Tibial nerve (tissue), 4 donors: ENCODE measurements at regions not wholly inside any gene's neighbourhood (a gene's known extent, or its start where the extent isn't known, plus 50 kb on each side); places are given as distances from the start of the nearest gene placed in this dataset.

Source experiments
- CTCF ChIP-seq, 5 experiments: fragments of 200-600 bp in 3 of 5; fragments of 450-650 bp in 2 of 5; sonication (generic) in 3 of 5; IDR thresholded peaks; one replicate each; pipeline ENCODE4 v1.5.1; 2016 to 2019; ENCODE audit warnings: antibody characterized with exemption in 5 of 5, mild to moderate bottlenecking in 3 of 5, moderate library complexity in 2 of 5
- EP300 ChIP-seq, 2 donors: sonication (generic); formaldehyde crosslinking; IDR thresholded peaks; one replicate each; pipeline ENCODE4 v1.6.1; 2017; ENCODE audit warnings: antibody characterized with exemption in 2 of 2, mild to moderate bottlenecking in 1 of 2
- POLR2A ChIP-seq, 2 donors: fragments of 450-650 bp; IDR thresholded peaks; one replicate each; pipeline ENCODE4 v1.6.1; 2017; ENCODE audit warnings: antibody characterized with exemption in 2 of 2, mild to moderate bottlenecking in 2 of 2, moderate library complexity in 2 of 2

- TF ChIP-seq EP300 (IDR thresholded peaks at IDR 0.05): no peak
- no peak for TF ChIP-seq CTCF (IDR thresholded peaks at IDR 0.05)
- no peak for TF ChIP-seq POLR2A (IDR thresholded peaks at IDR 0.05)
Observed at GRCh38 chr4:162699629-162700028, 467.1 kb downstream of the NAF1 start.
